ENCODE measurements at regions not wholly inside any gene's neighbourhood (a gene's known extent, or its start where the extent isn't known, plus 50 kb on each side); places are given as distances from the start of the nearest gene placed in this dataset.

GRCh38 chr12:130013771-130014484, 110.1 kb upstream of the TMEM132D start:
- Mint-ChIP-seq H3K36me3 (ENCODE audit: insufficient read depth, unreplicated experiment) (no peaks in the 10 kb centered on the region), H3K27ac (ENCODE audit: unreplicated experiment) (no peak overlapping the region), H3K4me3 (ENCODE audit: low read depth, unreplicated experiment) (no peak overlapping the region), H3K27me3 (ENCODE audit: unreplicated experiment) (no peaks in the 10 kb centered on the region), H3K9me3 (ENCODE audit: low read depth, unreplicated experiment) (no peaks in the 10 kb centered on the region), H3K4me1 (ENCODE audit: low read depth, unreplicated experiment) (no peaks in the 10 kb centered on the region)
- DNase-seq: peak; percentile 57
- CTCF ChIA-PET: no interaction called here
- intact Hi-C loops (cut with micrococcal nuclease; ENCODE audit: unreplicated experiment): loop anchor here (5.0 kb wide), 1 partner anchor 1232 kb away; no protein-coding TSS in a partner anchor
- no TSS peak for BruUV-seq (replicated peaks)
- TF ChIP-seq CTCF (IDR thresholded peaks at IDR 0.05; ENCODE audit: unreplicated experiment): peak; percentile 57

DNA sequence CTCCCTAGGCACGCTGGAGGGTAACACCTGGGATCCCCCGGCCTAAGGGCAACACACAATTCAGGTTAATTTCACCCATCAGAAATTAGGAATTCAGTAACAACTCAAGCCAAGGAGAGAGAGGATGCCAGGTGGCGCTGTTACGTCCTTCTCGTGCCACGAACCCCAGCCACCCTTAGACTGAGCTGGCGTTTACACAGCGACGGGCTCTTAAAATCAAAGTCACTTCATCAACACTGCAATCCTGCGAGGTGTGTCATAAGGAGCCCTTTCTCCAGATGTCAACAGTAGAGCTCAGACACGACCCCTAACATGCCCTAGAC, 110.6 kb upstream of the TMEM132D start:
- Mint-ChIP-seq H3K27me3 (ENCODE audit: unreplicated experiment) (no peaks in the 10 kb centered on the region), H3K4me1 (ENCODE audit: low read depth, unreplicated experiment) (no peaks in the 10 kb centered on the region), H3K9me3 (ENCODE audit: low read depth, unreplicated experiment) (no peaks in the 10 kb centered on the region), H3K27ac (ENCODE audit: unreplicated experiment) (no peak overlapping the region), H3K36me3 (ENCODE audit: insufficient read depth, unreplicated experiment) (no peaks in the 10 kb centered on the region), H3K4me3 (ENCODE audit: low read depth, unreplicated experiment) (no peak overlapping the region)
- CTCF ChIA-PET: interaction anchor here (0.5 to 0.7 kb wide), 2 partner anchors 8 to 132 kb away, joined by 3 to 10 read pairs; no protein-coding TSS in a partner anchor
- DNase-seq: no peak
- no TSS peak for BruUV-seq (replicated peaks)
- TF ChIP-seq CTCF (IDR thresholded peaks at IDR 0.05; ENCODE audit: unreplicated experiment): no peak
- intact Hi-C loops (cut with micrococcal nuclease; ENCODE audit: unreplicated experiment): loop anchor here (5.0 kb wide), 1 partner anchor 1232 kb away; no protein-coding TSS in a partner anchor

GRCh38 chr12:130016194-130016593, 112.4 kb upstream of the TMEM132D start:
- no TSS peak for BruUV-seq (replicated peaks)
- H3K36me3 Mint-ChIP-seq (ENCODE audit: insufficient read depth, unreplicated experiment): no peaks in the 10 kb centered on the region
- H3K27me3 Mint-ChIP-seq (ENCODE audit: unreplicated experiment): no peaks in the 10 kb centered on the region
- H3K4me1 Mint-ChIP-seq (ENCODE audit: low read depth, unreplicated experiment): no peaks in the 10 kb centered on the region
- no peak overlapping the region for H3K4me3 Mint-ChIP-seq (ENCODE audit: low read depth, unreplicated experiment)
- H3K27ac Mint-ChIP-seq (ENCODE audit: unreplicated experiment): no peak overlapping the region
- intact Hi-C loops (cut with micrococcal nuclease; ENCODE audit: unreplicated experiment): no loop called here
- H3K9me3 Mint-ChIP-seq (ENCODE audit: low read depth, unreplicated experiment): peaks cover 3% of the 10 kb centered on the region
- TF ChIP-seq CTCF (IDR thresholded peaks at IDR 0.05; ENCODE audit: unreplicated experiment): no peak
- CTCF ChIA-PET: no interaction called here
- DNase-seq: no peak

- DNase-seq: no peak
- intact Hi-C loops (cut with micrococcal nuclease; ENCODE audit: unreplicated experiment): no loop called here
- Mint-ChIP-seq H3K36me3 (ENCODE audit: insufficient read depth, unreplicated experiment) (no peaks in the 10 kb centered on the region), H3K27ac (ENCODE audit: unreplicated experiment) (no peak overlapping the region), H3K27me3 (ENCODE audit: unreplicated experiment) (no peaks in the 10 kb centered on the region), H3K4me3 (ENCODE audit: low read depth, unreplicated experiment) (no peak overlapping the region), H3K4me1 (ENCODE audit: low read depth, unreplicated experiment) (no peaks in the 10 kb centered on the region), H3K9me3 (ENCODE audit: low read depth, unreplicated experiment) (peaks cover 3% of the 10 kb centered on the region)
- no peak for TF ChIP-seq CTCF (IDR thresholded peaks at IDR 0.05; ENCODE audit: unreplicated experiment)
- no TSS peak for BruUV-seq (replicated peaks)
- CTCF ChIA-PET: no interaction called here
Observed at GRCh38 chr12:130016986-130017385, 113.2 kb upstream of the TMEM132D start.
